GM21576 (cell line): ENCODE measurements at regions not wholly inside any gene's neighbourhood (a gene's known extent, or its start where the extent isn't known, plus 50 kb on each side); places are given as distances from the start of the nearest gene placed in this dataset.

Source experiments
- ATAC-seq: cut with Tn5 transposase; IDR thresholded peaks from one replicate; pipeline ENCODE4 v1.9.1; 2021; ENCODE audit warnings: mild to moderate bottlenecking, moderate library complexity; ENCODE audit not compliant: unreplicated experiment

GRCh38 chr14:85475113-85475512 is 54.8 kb upstream of the FLRT2 start:
- no peak for ATAC-seq

GRCh38 chr14:85479306-85479705 is 50.6 kb upstream of the FLRT2 start:
- ATAC-seq, result no peak

GRCh38 chr14:85479771-85480170 is 50.2 kb upstream of the FLRT2 start:
- no peak for ATAC-seq
